Hematopoietic multipotent progenitor cell treated with erythropoietin and hydrocortisone succinate and interleukin-3 and kit ligand, for 6 days (in vitro differentiated cells): ENCODE measurements at regions not wholly inside any gene's neighbourhood (a gene's known extent, or its start where the extent isn't known, plus 50 kb on each side); places are given as distances from the start of the nearest gene placed in this dataset.
"Not testable (repeated sequence)": the region's sequence is repeated elsewhere in the genome, so short reads cannot be mapped to it uniquely, and the experiment has no call there.

Experiments
- DNase-seq: peaks from one replicate; pipeline ENCODE4 v3.0.0-alpha.2; 2015

GRCh38 chr1:102821707-102822106 lies 286.6 kb downstream of the COL11A1 start:
- no peak for DNase-seq

GRCh38 chr1:102800406-102800805 lies 307.9 kb downstream of the COL11A1 start:
- no peak for DNase-seq

GRCh38 chr1:102799496-102799895 lies 308.8 kb downstream of the COL11A1 start:
- no peak for DNase-seq

- DNase-seq, result no peak
Measured at GRCh38 chr1:102798718-102799117, 309.6 kb downstream of the COL11A1 start.

GRCh38 chr1:102796429-102796828 lies 311.9 kb downstream of the COL11A1 start:
- no peak for DNase-seq

GRCh38 chr1:102790997-102791396 lies 317.3 kb downstream of the COL11A1 start:
- DNase-seq, result peak; percentile 1

GRCh38 chr1:102789951-102790350 lies 318.4 kb downstream of the COL11A1 start:
- not testable (repeated sequence) for DNase-seq

- DNase-seq, result no peak
Measured at GRCh38 chr1:102783487-102783886, 324.8 kb downstream of the COL11A1 start.

- no peak for DNase-seq
Measured at GRCh38 chr1:102782144-102782543, 326.2 kb downstream of the COL11A1 start.

- no peak for DNase-seq
Measured at GRCh38 chr1:102776071-102776470, 332.3 kb downstream of the COL11A1 start.

GRCh38 chr1:102772831-102773230 lies 335.5 kb downstream of the COL11A1 start:
- no peak for DNase-seq

GRCh38 chr1:102758418-102758817 lies 349.9 kb downstream of the COL11A1 start:
- DNase-seq, result no peak

GRCh38 chr1:102757363-102757762 lies 351.0 kb downstream of the COL11A1 start:
- no peak for DNase-seq

GRCh38 chr1:102751111-102751510 lies 357.2 kb downstream of the COL11A1 start:
- no peak for DNase-seq

- DNase-seq, result no peak
Measured at GRCh38 chr1:102742426-102742825, 365.9 kb downstream of the COL11A1 start.

- DNase-seq, result no peak
Measured at GRCh38 chr1:102733491-102734236, 374.7 kb downstream of the COL11A1 start.

GRCh38 chr1:102732927-102733326 lies 375.4 kb downstream of the COL11A1 start:
- no peak for DNase-seq

GRCh38 chr1:102726417-102726816 lies 381.9 kb downstream of the COL11A1 start:
- no peak for DNase-seq

GRCh38 chr1:102724741-102725140 lies 383.6 kb downstream of the COL11A1 start:
- DNase-seq, result no peak

GRCh38 chr1:102715150-102715549 lies 393.2 kb downstream of the COL11A1 start:
- no peak for DNase-seq

- no peak for DNase-seq
Measured at GRCh38 chr1:102699524-102699923, 408.8 kb downstream of the COL11A1 start.

- DNase-seq, result no peak
Measured at GRCh38 chr1:102693345-102693744, 415.0 kb downstream of the COL11A1 start.

GRCh38 chr1:102691592-102692090 lies 416.7 kb downstream of the COL11A1 start:
- DNase-seq, result no peak

GRCh38 chr1:102687383-102687782 lies 420.9 kb downstream of the COL11A1 start:
- no peak for DNase-seq

GRCh38 chr1:102661481-102661880 lies 446.8 kb downstream of the COL11A1 start:
- DNase-seq, result no peak
